PC-9 (cell line): ENCODE measurements at regions not wholly inside any gene's neighbourhood (a gene's known extent, or its start where the extent isn't known, plus 50 kb on each side); places are given as distances from the start of the nearest gene placed in this dataset.

Experiments used
- EZH2 ChIP-seq: fragments of 200-600 bp; sonication (generic); IDR thresholded peaks from 2 replicates; pipeline ENCODE4 v1.8.0; 2017; ENCODE audit warnings: antibody characterized with exemption, low read depth
- TF ChIP-seq, protein P1 (sequence below): fragments of 200-600 bp; sonication (generic); conservative IDR thresholded peaks from 2 replicates; pipeline ENCODE4 v1.6.1; 2017; ENCODE audit warnings: mixed run types, antibody characterized with exemption, mild to moderate bottlenecking, moderate library complexity

DNA sequence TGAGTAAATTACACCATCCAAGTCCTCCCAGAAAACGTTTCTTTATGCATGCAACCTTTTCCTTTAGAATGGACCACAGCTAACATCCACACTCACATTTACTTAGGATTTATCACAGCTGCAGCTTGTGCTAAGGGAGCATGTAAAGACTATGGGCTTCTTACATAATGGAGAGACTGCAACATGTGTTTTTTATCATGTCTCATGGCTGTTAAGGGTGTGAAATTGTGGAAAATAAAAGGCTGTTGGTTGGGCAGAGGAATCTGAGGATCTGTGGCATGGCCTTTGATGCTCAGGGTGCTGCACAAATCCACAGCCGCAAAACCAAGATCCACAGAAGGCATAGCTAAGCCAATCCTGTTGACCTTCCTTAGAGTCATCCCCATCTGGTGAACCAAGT lies 112.0 kb upstream of the MTNR1B start:
- TF ChIP-seq, protein P1, sequence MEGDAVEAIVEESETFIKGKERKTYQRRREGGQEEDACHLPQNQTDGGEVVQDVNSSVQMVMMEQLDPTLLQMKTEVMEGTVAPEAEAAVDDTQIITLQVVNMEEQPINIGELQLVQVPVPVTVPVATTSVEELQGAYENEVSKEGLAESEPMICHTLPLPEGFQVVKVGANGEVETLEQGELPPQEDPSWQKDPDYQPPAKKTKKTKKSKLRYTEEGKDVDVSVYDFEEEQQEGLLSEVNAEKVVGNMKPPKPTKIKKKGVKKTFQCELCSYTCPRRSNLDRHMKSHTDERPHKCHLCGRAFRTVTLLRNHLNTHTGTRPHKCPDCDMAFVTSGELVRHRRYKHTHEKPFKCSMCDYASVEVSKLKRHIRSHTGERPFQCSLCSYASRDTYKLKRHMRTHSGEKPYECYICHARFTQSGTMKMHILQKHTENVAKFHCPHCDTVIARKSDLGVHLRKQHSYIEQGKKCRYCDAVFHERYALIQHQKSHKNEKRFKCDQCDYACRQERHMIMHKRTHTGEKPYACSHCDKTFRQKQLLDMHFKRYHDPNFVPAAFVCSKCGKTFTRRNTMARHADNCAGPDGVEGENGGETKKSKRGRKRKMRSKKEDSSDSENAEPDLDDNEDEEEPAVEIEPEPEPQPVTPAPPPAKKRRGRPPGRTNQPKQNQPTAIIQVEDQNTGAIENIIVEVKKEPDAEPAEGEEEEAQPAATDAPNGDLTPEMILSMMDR: no peak
- no peak for TF ChIP-seq EZH2
